Skeletal muscle satellite cell (primary cell): ENCODE measurements at regions not wholly inside any gene's neighbourhood (a gene's known extent, or its start where the extent isn't known, plus 50 kb on each side); places are given as distances from the start of the nearest gene placed in this dataset.
"Not testable (repeated sequence)": the region's sequence is repeated elsewhere in the genome, so short reads cannot be mapped to it uniquely, and the experiment has no call there.

Source experiments
- H3K27me3 ChIP-seq: 2 replicates; pipeline ENCODE4 v1.7.0; 2013; ENCODE audit warnings: low read length; ENCODE audit not compliant: control insufficient read depth, insufficient read depth
- H3K36me3 ChIP-seq: 2 replicates; pipeline ENCODE4 v1.7.0; 2013; ENCODE audit warnings: mild to moderate bottlenecking, control low read depth, low read length; ENCODE audit not compliant: insufficient read depth
- H3K4me1 ChIP-seq: 2 replicates; pipeline ENCODE4 v1.7.0; 2013; ENCODE audit warnings: low read length; ENCODE audit not compliant: control insufficient read depth, insufficient read depth
- H3K4me2 ChIP-seq: 2 replicates; pipeline ENCODE4 v1.7.0; 2013; ENCODE audit warnings: mild to moderate bottlenecking, low read length
- H3K4me3 ChIP-seq: 2 replicates; pipeline ENCODE4 v1.7.0; 2013; ENCODE audit warnings: low read length
- H3K9ac ChIP-seq: 2 replicates; pipeline ENCODE4 v1.7.0; 2013; ENCODE audit warnings: mild to moderate bottlenecking, low read depth, low read length, moderate library complexity
- H3K9me3 ChIP-seq: replicated peaks from 2 replicates; pipeline ENCODE4 v1.7.0; 2013; ENCODE audit warnings: mild to moderate bottlenecking, control low read depth, low read length

DNA sequence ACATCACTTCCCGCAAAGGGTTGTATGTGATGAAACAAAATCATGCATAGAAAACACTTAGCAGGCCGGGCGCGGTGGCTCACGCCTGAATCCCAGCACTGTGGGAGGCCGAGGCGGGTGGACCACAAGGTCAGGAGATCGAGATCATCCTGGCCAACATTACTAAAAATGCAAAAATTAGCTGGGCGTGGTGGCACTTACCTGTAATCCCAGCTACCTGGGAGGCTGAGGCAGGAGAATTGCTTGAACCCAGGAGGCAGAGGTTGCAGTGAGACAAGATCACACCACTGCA lies 265.9 kb downstream of the FAM43A start:
- H3K4me3 ChIP-seq, H3K4me2 ChIP-seq, H3K36me3 ChIP-seq, H3K9me3 ChIP-seq, H3K4me1 ChIP-seq, H3K9ac ChIP-seq: not testable (repeated sequence)
- H3K27me3 ChIP-seq: peaks cover 17% of the 10 kb centered on the region

DNA sequence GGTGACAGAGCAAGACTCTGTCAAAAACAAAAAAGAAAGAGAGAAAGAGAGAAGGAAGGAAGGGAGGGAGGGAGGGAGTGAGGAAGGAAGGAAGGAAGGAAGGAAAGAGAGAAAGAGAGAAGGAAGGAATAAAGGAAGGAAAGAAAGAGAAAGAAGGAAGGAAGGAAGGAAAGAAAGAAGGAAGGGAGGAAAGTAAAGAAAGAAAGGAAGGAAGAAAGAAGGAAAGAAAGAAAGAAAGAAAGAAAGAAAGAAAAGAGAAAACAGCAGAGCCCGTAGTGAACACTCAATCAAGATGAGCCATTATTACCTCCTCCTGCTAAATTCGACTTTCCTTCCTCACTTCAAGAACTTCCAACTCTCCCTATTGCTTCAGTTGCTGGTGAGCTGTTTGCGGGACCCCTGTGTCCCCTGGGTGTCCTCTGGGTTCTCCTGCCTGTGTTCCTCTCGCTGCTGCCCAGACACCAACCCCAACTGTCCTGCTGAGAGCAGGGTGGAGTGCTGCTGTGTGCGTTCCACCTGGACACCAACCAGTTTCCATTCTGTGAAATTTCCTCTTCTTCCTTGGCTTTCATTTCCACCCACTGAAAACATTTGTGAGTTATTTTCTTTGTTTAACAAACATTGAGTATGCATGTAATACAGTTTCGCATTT lies 266.4 kb downstream of the FAM43A start:
- Histone ChIP-seq H3K4me2 (no peak overlapping the region), H3K4me3 (no peak overlapping the region), H3K27me3 (peaks cover 20% of the 10 kb centered on the region), H3K36me3 (no peaks in the 10 kb centered on the region), H3K9me3 (no peaks in the 10 kb centered on the region), H3K9ac (no peak overlapping the region), H3K4me1 (no peaks in the 10 kb centered on the region)

DNA sequence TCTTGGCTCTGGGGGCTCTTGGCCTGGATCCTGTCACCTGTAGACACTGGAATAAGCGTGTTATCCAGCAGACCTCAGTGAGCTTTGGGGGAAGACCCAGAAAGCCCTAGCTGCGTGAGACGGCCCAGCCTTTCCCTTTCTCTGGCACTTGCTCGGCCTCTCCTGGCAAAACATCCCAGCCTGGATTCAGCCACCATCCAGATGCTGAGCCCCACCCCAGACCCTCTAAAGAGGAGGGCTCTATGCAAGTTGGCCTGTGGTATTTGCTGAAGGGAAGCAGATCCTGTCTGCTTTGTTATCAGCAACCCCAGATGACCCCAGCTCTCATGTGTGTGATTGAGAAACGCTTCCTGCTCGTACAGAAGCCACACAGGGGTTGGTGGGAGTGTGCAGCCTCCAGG lies 267.2 kb downstream of the FAM43A start:
- peaks cover 20% of the 10 kb centered on the region for H3K27me3 ChIP-seq
- H3K4me3 ChIP-seq: no peak overlapping the region
- no peaks in the 10 kb centered on the region for H3K9me3 ChIP-seq
- H3K36me3 ChIP-seq: no peaks in the 10 kb centered on the region
- no peak overlapping the region for H3K9ac ChIP-seq
- H3K4me2 ChIP-seq: no peak overlapping the region
- no peaks in the 10 kb centered on the region for H3K4me1 ChIP-seq

DNA sequence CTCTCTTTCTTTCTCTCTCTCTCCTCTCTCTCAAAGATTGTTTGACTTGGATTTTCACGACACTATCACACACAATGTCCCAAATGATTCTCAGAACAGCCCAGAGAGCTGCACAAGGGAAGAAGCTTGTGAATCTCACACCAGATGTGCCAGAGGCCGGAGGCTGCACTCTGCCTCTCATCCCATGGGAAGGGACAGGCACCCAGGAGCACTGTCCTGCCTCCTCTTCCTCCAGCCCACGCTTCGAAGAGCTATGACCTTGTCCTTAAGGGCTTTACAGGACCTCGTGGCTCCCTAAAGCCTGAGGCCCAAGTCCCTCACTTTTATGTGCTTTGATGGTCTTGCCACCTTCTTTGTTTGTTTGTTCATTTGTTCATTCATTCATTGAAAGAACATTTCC lies 267.6 kb downstream of the FAM43A start:
- Histone ChIP-seq H3K4me3 (no peak overlapping the region), H3K4me1 (no peaks in the 10 kb centered on the region), H3K9me3 (no peaks in the 10 kb centered on the region), H3K4me2 (no peak overlapping the region), H3K27me3 (peaks cover 20% of the 10 kb centered on the region), H3K36me3 (no peaks in the 10 kb centered on the region), H3K9ac (no peak overlapping the region)

DNA sequence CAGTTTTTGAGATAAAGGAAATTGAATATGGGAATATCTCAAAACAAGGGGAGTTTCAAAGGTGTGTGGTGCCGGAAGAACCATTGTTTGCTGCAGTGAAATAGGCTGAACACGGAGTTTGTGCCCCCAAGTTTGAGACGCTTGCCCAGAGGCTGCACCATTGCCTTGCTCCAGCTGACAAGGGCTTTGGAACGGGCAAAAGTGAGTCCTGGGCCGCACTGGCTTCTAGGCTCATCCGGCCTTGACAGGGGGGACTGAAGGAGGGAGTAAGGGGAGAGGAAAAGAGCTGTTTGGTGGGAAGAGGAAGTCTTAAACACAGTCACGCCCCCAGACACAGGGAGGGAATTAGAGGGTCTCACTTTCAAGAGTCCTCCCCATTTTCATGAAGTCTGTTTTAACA lies 269.9 kb downstream of the FAM43A start:
- no peaks in the 10 kb centered on the region for H3K4me1 ChIP-seq
- peaks cover 29% of the 10 kb centered on the region for H3K27me3 ChIP-seq
- H3K4me2 ChIP-seq: no peak overlapping the region
- no peak overlapping the region for H3K9ac ChIP-seq
- H3K9me3 ChIP-seq: no peaks in the 10 kb centered on the region
- H3K4me3 ChIP-seq: no peak overlapping the region
- no peaks in the 10 kb centered on the region for H3K36me3 ChIP-seq

DNA sequence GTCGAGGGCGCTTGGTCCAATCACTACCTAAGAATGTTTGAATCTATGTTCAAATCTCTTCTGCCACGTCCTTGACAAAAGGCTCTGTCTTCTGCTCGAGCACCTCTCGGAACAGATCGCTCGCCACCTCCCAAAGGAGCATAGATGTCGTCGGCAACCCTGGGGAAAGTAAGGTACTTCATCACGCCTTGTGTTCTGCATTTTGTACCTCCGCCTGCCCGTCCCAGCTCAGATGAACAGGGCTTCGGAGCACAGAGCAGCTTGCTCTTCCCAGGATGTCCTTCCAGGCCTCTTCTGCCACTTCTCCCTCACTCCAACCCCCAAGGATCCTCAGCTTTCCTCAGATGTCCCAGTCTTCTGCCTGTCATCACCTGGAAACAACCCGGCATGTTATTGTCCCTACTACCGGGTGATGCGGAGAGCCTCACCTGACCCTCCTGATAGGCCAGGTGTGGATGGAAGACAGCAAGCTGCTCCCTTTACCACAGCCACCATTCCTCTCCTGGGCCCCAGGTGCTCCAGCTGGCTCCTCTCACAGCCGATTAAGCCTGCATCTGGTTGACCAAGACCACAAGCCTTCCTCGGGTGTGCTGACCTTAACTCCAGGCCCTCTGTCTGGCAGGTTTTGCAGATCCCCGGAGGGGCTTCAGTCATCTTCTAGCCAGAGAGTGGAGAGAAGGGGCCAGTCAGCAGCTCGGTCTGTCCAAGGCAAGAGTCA lies 270.5 kb downstream of the FAM43A start:
- no peaks in the 10 kb centered on the region for H3K9me3 ChIP-seq
- peaks cover 32% of the 10 kb centered on the region for H3K27me3 ChIP-seq
- H3K9ac ChIP-seq: no peak overlapping the region

DNA sequence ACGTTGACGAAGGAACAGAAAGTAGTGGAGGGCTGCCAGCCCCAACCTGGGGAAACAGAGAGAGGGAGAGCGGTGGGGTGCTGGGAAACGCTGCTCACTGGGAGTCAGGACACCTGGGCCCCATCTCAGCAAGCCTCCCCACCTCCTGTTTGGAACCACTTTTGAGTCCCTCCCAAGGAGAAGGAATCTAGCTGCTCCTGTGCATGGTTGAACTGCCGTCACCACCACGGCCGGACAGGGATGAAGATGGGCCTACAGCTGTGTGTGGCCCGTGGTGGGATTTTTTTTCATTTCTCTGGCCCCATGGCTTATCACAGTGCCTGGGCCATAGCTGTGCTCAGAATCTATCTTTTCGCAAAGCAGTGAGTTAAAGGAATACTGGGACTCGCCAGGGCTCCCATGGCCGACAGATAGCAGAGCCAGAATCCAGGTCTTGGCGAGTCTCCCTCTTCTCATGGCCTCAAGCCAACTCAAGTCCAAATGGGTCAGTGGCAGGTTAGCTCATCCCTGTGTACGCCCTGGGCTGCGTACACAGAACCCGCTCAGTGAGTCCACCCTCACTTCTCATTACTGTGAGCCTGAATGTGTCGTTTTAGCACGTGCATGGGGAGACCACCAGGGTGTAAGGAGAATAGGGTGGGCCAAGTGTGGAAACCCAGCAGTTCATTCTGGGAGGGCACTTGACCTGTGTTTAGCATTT lies 271.2 kb downstream of the FAM43A start:
- Histone ChIP-seq H3K4me1 (no peaks in the 10 kb centered on the region), H3K9ac (no peak overlapping the region), H3K4me3 (no peak overlapping the region), H3K4me2 (no peak overlapping the region), H3K27me3 (peaks cover 37% of the 10 kb centered on the region), H3K9me3 (no peaks in the 10 kb centered on the region), H3K36me3 (no peaks in the 10 kb centered on the region)

More for the DNA sequence above, 270.5 kb downstream of the FAM43A start:
- no peaks in the 10 kb centered on the region for H3K36me3 ChIP-seq
- no peak overlapping the region for H3K4me2 ChIP-seq
- H3K4me3 ChIP-seq: no peak overlapping the region
- no peaks in the 10 kb centered on the region for H3K4me1 ChIP-seq

DNA sequence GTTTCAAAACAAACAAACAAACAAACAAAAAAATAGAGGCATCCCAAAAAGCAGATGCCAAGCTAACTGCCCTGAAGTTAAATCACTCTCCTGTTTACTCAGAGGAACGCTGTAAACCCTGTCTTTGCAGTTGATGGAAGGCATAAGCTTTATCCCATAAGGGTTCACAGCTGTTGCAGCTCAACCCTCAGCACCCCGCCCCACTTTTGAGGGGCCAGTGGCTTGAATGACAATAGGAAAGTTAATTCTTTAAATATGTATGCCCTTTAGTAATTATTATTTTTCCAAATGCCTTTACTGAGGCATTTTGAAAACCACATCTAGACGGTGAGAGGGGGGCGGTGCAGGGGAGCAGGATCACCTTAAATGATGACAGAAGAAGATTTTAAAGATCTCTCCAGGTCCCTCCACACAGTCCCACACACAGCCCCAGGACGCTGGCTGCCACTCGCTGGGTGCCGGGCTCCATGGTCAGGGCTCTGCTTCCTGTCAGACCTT lies 272.1 kb downstream of the FAM43A start:
- Histone ChIP-seq H3K4me2 (no peak overlapping the region), H3K4me1 (no peaks in the 10 kb centered on the region), H3K27me3 (peaks cover 34% of the 10 kb centered on the region), H3K4me3 (no peak overlapping the region), H3K9ac (no peak overlapping the region), H3K36me3 (no peaks in the 10 kb centered on the region), H3K9me3 (no peaks in the 10 kb centered on the region)

DNA sequence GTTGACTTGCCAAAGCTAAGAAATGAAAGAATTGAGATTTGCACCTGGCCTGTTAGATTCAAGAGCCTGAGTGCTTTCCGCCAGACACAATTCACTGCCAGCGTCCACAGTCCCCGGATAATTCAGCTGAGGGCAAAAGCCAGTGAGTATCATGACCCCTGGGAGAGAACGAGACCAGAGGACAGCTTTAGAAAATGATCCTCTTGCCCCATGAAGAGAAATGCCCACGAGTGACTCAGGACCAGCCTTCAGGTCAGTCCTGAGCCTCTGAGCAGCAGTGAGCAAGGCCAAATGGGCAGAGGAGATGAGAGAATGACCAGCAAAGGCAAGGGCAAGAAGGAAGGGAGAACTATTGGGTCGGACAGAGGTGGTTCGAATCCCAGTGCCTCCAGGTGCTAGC lies 273.5 kb downstream of the FAM43A start:
- Histone ChIP-seq H3K27me3 (peaks cover 28% of the 10 kb centered on the region), H3K4me2 (no peak overlapping the region), H3K4me3 (no peak overlapping the region), H3K36me3 (no peaks in the 10 kb centered on the region), H3K9ac (no peak overlapping the region), H3K4me1 (no peaks in the 10 kb centered on the region), H3K9me3 (no peaks in the 10 kb centered on the region)

DNA sequence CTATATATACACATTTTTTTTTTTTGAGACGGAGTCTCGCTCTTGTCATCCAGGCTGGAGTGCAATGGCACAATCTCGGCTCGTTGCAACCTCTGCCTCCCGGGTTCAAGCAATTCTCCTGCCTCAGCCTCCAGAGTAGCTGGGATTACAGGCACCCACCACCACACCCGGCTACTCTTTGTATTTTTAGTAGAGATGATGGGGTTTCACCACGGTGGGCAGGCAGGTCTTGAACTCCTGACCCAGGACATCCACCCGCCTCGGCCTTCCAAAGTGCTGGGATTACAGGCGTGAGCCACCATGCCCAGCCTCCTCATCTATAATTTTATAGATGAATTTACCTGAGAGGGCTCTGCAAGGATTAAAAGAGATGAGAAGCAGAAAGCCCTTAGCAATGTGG lies 274.0 kb downstream of the FAM43A start:
- not testable (repeated sequence) for H3K4me3 ChIP-seq, H3K9ac ChIP-seq, H3K9me3 ChIP-seq, H3K4me2 ChIP-seq, H3K36me3 ChIP-seq, H3K4me1 ChIP-seq
- peaks cover 28% of the 10 kb centered on the region for H3K27me3 ChIP-seq

DNA sequence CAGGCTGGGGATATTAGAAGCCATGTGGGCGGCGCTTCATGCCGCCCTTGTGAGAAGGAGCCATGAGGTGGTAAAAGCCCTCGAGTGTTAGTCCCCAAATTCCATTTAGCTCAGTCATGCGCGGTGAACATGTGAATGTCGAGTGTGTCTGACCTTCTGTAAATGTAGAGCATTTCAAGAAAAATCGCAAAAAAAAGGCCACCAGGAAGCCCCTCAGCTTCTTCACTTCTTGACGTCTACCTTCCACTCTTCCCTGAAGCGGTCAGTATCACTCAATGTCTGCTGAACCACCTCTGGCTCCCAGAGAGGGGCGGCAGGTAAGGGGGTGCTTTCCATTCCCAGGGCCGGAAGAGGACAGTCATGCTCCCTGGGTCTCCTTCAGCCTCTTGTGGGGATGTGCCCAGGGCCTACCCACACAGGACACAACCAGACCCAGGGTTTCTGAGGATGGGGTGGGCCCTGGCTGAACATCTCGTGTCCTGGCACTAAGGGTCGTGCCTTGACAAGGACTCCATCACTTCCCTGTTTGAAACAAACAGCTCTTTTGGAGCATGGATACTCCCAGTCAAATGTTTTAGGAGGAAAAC lies 274.9 kb downstream of the FAM43A start:
- H3K36me3 ChIP-seq: no peaks in the 10 kb centered on the region
- no peak overlapping the region for H3K4me2 ChIP-seq

More for the DNA sequence above, 274.9 kb downstream of the FAM43A start:
- no peak overlapping the region for H3K9ac ChIP-seq
- no peaks in the 10 kb centered on the region for H3K4me1 ChIP-seq
- H3K9me3 ChIP-seq: no peaks in the 10 kb centered on the region
- peaks cover 35% of the 10 kb centered on the region for H3K27me3 ChIP-seq
- H3K4me3 ChIP-seq: no peak overlapping the region
